GM13977 (cell line): ENCODE measurements at regions not wholly inside any gene's neighbourhood (a gene's known extent, or its start where the extent isn't known, plus 50 kb on each side); places are given as distances from the start of the nearest gene placed in this dataset.
"Not testable (repeated sequence)": the region's sequence is repeated elsewhere in the genome, so short reads cannot be mapped to it uniquely, and the experiment has no call there.

Source experiments
- DNase-seq: peaks from one replicate; pipeline ENCODE4 v3.0.0; 2012; ENCODE audit warnings: low spot score
- CTCF ChIP-seq: IDR thresholded peaks from 2 replicates; pipeline ENCODE4 v1.5.1; 2012; ENCODE audit warnings: mild to moderate bottlenecking, control low read depth; ENCODE audit not compliant: insufficient read depth; ENCODE audit errors: extremely low read depth, missing control alignments
- in situ Hi-C: fragments of 300-500 bp; cut with MboI; formaldehyde crosslinking; loops from one replicate; pipeline ENCODE4 v1.12.0; 2022; ENCODE audit warnings: low sequenced_read_pairs, low pct_unique_long_range_greater_than_20kb, mixed read lengths, inconsistent platforms; ENCODE audit not compliant: unreplicated experiment

- DNase-seq, result no peak
- in situ Hi-C loops, result no loop called here
- no peak for TF ChIP-seq CTCF
Measured at GRCh38 chr9:28981129-28981528, 1407.8 kb upstream of the C9orf72 start.

GRCh38 chr9:28981711-28982110, 1408.4 kb upstream of the C9orf72 start:
- DNase-seq, result no peak
- in situ Hi-C loops, result no loop called here
- TF ChIP-seq CTCF, result no peak

GRCh38 chr9:28984016-28984415, 1410.7 kb upstream of the C9orf72 start:
- in situ Hi-C loops, result no loop called here
- DNase-seq, result no peak
- TF ChIP-seq CTCF, result no peak

GRCh38 chr9:28990009-28990408, 1416.7 kb upstream of the C9orf72 start:
- DNase-seq, in situ Hi-C loops: not testable (repeated sequence)

GRCh38 chr9:28999057-28999456, 1425.8 kb upstream of the C9orf72 start:
- in situ Hi-C loops, result no loop called here
- no peak for DNase-seq
- TF ChIP-seq CTCF, result no peak

- TF ChIP-seq CTCF, result no peak
Measured at GRCh38 chr9:28999806-29000205, 1426.5 kb upstream of the C9orf72 start.

GRCh38 chr9:29001006-29001405, 1427.7 kb upstream of the C9orf72 start:
- in situ Hi-C loops, result no loop called here

More at GRCh38 chr9:28999806-29000205, 1426.5 kb upstream of the C9orf72 start:
- in situ Hi-C loops, result no loop called here
- no peak for DNase-seq

More at GRCh38 chr9:29001006-29001405, 1427.7 kb upstream of the C9orf72 start:
- no peak for TF ChIP-seq CTCF
- no peak for DNase-seq
